NT2/D1 (cell line): ENCODE measurements at regions not wholly inside any gene's neighbourhood (a gene's known extent, or its start where the extent isn't known, plus 50 kb on each side); places are given as distances from the start of the nearest gene placed in this dataset.

ENCODE experiments used
- YY1 ChIP-seq: IDR thresholded peaks from 2 replicates; pipeline ENCODE4 v1.6.1; 2011; ENCODE audit not compliant: insufficient read length, insufficient read depth
- ZNF274 ChIP-seq: IDR thresholded peaks from 2 replicates; pipeline ENCODE4 v1.6.1; 2011; ENCODE audit warnings: mild to moderate bottlenecking, low read depth, low read length

- TF ChIP-seq ZNF274 (no peak), YY1 (no peak)
Observed at GRCh38 chr14:76929927-76930326, 98.6 kb downstream of the IRF2BPL start.
